Stomach smooth muscle (tissue), 2 donors: ENCODE measurements at regions not wholly inside any gene's neighbourhood (a gene's known extent, or its start where the extent isn't known, plus 50 kb on each side); places are given as distances from the start of the nearest gene placed in this dataset.

Experiments
- H3K27ac ChIP-seq: one replicate; pipeline ENCODE4 v1.7.0; 2013; ENCODE audit warnings: mild to moderate bottlenecking, low read length, inconsistent platforms
- H3K27me3 ChIP-seq, 2 donors: one replicate each; pipeline ENCODE4 v1.7.0; 2013; ENCODE audit warnings: low read length in 2 of 2; ENCODE audit not compliant: insufficient read depth in 2 of 2, control insufficient read depth in 1 of 2
- H3K36me3 ChIP-seq, 2 donors: one replicate each; pipeline ENCODE4 v1.7.0; 2013; ENCODE audit warnings: low read length in 2 of 2; ENCODE audit not compliant: control insufficient read depth in 2 of 2, insufficient read depth in 2 of 2
- H3K4me1 ChIP-seq: one replicate; pipeline ENCODE4 v1.7.0; 2013; ENCODE audit warnings: low read length; ENCODE audit not compliant: control insufficient read depth, insufficient read depth
- H3K4me3 ChIP-seq, 2 donors: one replicate each; pipeline ENCODE4 v1.7.0; 2013; ENCODE audit warnings: low read length in 2 of 2
- H3K9ac ChIP-seq, 2 donors: one replicate each; pipeline ENCODE4 v1.7.0; 2013; ENCODE audit warnings: low read length in 2 of 2, mild to moderate bottlenecking in 1 of 2
- H3K9me3 ChIP-seq, 2 donors: one replicate each; pipeline ENCODE4 v1.7.0; 2013; ENCODE audit warnings: low read length in 2 of 2; ENCODE audit not compliant: control insufficient read depth in 2 of 2
- donor health status: healthy.
- donor health status: Pancreatic carcinoma.

GRCh38 chr14:79967453-79967852, 243.9 kb downstream of the DIO2 start:
- H3K36me3 ChIP-seq, result no peaks in the 10 kb centered on the region
- no peak overlapping the region for H3K27ac ChIP-seq
- no peaks in the 10 kb centered on the region for H3K27me3 ChIP-seq
- H3K9me3 ChIP-seq, result no peaks in the 10 kb centered on the region
- no peak overlapping the region for H3K9ac ChIP-seq
- H3K4me3 ChIP-seq, result no peak overlapping the region
- no peaks in the 10 kb centered on the region for H3K4me1 ChIP-seq

DNA sequence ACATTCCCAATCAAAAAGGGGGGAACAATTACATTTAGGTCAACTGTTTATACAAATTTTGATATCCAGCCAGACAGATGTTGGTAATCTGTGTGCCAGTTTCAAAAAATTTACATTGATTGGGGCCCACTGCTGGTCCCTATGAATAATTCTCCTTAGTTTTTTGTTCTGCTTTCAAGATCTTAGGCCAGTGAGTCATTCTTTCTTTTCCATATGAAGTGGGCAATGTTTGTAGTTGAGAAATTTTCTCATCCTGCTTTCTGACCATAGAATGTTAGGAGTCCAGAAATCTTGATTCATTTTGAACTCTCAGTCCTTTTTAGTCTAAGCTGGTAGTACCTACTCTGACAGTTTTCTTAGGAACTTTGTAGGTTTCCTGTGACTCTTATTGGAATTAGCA, 244.3 kb downstream of the DIO2 start:
- Histone ChIP-seq H3K27ac (no peak overlapping the region), H3K36me3 (no peaks in the 10 kb centered on the region), H3K27me3 (no peaks in the 10 kb centered on the region), H3K9ac (no peak overlapping the region), H3K4me3 (no peak overlapping the region), H3K9me3 (no peaks in the 10 kb centered on the region), H3K4me1 (no peaks in the 10 kb centered on the region)

- Histone ChIP-seq H3K36me3 (no peaks in the 10 kb centered on the region), H3K4me1 (no peaks in the 10 kb centered on the region), H3K4me3 (no peak overlapping the region), H3K9ac (no peak overlapping the region), H3K9me3 (no peaks in the 10 kb centered on the region), H3K27ac (no peak overlapping the region), H3K27me3 (no peaks in the 10 kb centered on the region)
Observed at GRCh38 chr14:79965896-79966295, 245.4 kb downstream of the DIO2 start.

DNA sequence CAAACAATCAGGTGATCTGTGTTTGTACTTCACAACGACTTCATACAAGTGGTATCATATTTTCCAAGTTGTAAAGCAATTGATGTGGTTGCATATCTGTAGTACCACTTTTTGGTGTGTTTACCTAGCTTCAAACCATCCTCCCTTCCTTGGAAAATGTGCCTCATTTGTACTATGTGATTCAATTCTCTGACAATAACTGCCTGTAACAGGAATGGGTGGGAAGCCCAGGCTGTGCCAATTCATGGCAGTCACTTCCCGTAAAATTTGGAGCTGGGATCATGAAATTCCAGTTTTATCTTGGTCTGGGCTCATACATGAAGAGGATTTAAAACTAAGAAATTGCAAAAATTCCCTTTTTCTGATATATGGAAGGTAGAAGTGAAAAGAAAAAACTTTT, 250.1 kb downstream of the DIO2 start:
- no peak overlapping the region for H3K9ac ChIP-seq
- no peak overlapping the region for H3K4me3 ChIP-seq
- H3K4me1 ChIP-seq, result no peaks in the 10 kb centered on the region
- no peak overlapping the region for H3K27ac ChIP-seq
- H3K9me3 ChIP-seq, result no peaks in the 10 kb centered on the region
- no peaks in the 10 kb centered on the region for H3K27me3 ChIP-seq
- no peaks in the 10 kb centered on the region for H3K36me3 ChIP-seq

DNA sequence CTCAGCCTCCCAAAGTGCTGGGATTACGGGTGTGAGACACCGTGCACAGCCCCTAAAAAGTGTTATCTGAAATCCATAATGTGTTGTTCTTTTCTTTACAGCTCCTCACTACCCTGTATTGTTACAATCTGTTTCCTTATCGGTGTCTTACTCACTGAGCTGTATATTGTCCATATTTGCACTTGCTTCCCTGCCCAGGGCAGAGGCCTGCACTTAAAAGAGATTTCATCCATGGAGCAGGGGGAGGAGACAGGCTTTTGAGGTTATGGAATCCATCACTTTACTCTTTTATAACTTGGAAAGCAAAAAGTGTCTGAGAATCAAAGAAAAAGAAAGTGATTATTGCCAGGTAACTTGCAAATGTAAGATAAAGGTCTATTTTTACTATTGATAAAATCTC, 251.0 kb downstream of the DIO2 start:
- H3K27ac ChIP-seq, result no peak overlapping the region
- H3K9ac ChIP-seq, result no peak overlapping the region
- no peaks in the 10 kb centered on the region for H3K27me3 ChIP-seq
- no peaks in the 10 kb centered on the region for H3K36me3 ChIP-seq
- H3K4me1 ChIP-seq, result no peaks in the 10 kb centered on the region
- H3K9me3 ChIP-seq, result peaks cover 2 to 5% of the 10 kb centered on the region in 2 donors
- H3K4me3 ChIP-seq, result no peak overlapping the region

DNA sequence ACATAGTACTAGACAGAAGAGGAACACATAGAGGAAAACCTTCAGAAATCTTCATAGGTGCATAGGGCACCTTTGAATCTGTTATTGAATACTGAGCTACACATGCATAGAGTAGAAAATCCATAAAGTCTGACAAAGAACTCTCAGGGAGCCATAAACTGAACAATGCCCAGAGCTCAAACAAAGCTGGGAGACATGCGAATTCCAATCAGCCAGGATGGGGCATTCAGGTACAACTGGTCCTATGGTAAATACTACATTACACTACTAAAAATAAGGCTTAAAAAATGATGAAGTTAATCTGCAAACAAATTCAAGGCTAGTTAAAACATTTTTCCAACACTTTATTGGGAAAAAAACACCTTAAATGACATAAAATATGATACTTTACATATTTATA, 259.7 kb downstream of the DIO2 start:
- no peaks in the 10 kb centered on the region for H3K36me3 ChIP-seq
- peaks cover 5 to 8% of the 10 kb centered on the region in 2 donors for H3K9me3 ChIP-seq
- H3K9ac ChIP-seq, result no peak overlapping the region
- no peak overlapping the region for H3K27ac ChIP-seq
- no peak overlapping the region for H3K4me3 ChIP-seq
- no peaks in the 10 kb centered on the region for H3K27me3 ChIP-seq
- no peaks in the 10 kb centered on the region for H3K4me1 ChIP-seq

- H3K27me3 ChIP-seq, result no peaks in the 10 kb centered on the region
- H3K9me3 ChIP-seq, result peaks cover 0 to 2% of the 10 kb centered on the region in 2 donors
- H3K9ac ChIP-seq, result no peak overlapping the region
- no peaks in the 10 kb centered on the region for H3K4me1 ChIP-seq
- no peaks in the 10 kb centered on the region for H3K36me3 ChIP-seq
- no peak overlapping the region for H3K27ac ChIP-seq
- H3K4me3 ChIP-seq, result no peak overlapping the region
Observed at GRCh38 chr14:79949906-79950305, 261.4 kb downstream of the DIO2 start.

GRCh38 chr14:79947440-79948054, 263.8 kb downstream of the DIO2 start:
- Histone ChIP-seq H3K9me3 (no peaks in the 10 kb centered on the region), H3K9ac (no peak overlapping the region), H3K27me3 (no peaks in the 10 kb centered on the region), H3K4me1 (no peaks in the 10 kb centered on the region), H3K27ac (no peak overlapping the region), H3K4me3 (no peak overlapping the region), H3K36me3 (no peaks in the 10 kb centered on the region)

DNA sequence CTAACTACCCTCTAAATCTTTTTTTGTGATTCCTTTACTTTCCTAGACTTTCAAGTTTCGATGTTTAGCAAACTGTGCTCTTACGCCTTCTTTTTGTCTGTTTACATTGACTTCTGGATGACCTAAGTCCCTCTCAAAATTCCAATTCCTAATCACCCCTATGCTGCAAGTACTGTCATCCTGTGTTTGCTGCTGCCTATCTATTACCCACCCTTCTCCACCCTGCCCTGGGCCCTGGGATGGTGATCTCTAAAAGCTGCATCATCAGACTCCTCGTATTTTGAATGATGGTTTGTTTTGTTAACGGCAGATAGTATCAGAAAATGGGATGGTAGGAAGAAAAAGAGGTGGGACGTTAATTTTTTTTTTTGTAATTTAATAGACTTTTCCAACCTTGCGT, 272.1 kb downstream of the DIO2 start:
- Histone ChIP-seq H3K4me1 (no peaks in the 10 kb centered on the region), H3K9me3 (no peaks in the 10 kb centered on the region), H3K27me3 (no peaks in the 10 kb centered on the region), H3K9ac (no peak overlapping the region), H3K27ac (no peak overlapping the region), H3K4me3 (no peak overlapping the region), H3K36me3 (no peaks in the 10 kb centered on the region)

DNA sequence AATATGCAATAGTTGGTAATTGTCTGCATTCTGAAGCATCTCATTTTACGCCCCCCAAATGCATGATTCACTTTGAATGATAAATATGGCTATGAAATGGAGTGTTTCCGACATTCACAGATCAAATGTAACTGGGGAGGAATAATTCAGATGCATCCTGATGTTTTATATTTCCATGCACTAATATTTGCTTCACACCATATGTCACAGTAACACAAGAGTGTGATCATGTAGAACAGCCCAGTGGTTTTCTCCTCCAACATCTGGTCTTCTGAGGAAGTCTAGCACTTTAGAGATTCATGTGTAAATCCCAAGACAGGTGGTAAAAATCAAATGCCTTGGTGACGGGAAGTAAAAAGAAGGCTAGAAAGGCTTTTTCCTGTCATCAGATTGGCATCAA, 273.1 kb downstream of the DIO2 start:
- Histone ChIP-seq H3K27me3 (no peaks in the 10 kb centered on the region), H3K36me3 (no peaks in the 10 kb centered on the region), H3K9me3 (no peaks in the 10 kb centered on the region), H3K4me1 (no peaks in the 10 kb centered on the region), H3K4me3 (no peak overlapping the region), H3K27ac (no peak overlapping the region), H3K9ac (no peak overlapping the region)

DNA sequence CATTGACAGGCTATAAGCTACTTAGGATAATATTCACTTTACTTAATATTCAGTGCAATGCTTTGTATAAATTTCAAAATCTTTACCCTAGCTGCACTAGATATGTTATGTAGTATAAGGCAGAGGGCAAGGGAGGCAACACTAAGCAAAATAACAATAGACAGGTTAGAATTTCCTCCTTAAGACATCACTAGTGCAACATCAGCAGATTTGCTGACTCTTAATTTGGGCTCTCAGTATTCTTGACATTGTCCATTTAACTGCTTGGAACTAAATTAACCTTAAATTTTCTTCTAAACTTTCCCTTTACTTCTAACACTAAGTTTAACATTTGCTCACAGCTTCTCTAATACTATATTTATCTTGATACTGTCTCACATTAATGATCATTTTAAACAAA, 273.9 kb downstream of the DIO2 start:
- no peak overlapping the region for H3K4me3 ChIP-seq
- H3K9ac ChIP-seq, result no peak overlapping the region
- H3K4me1 ChIP-seq, result no peaks in the 10 kb centered on the region

More for the DNA sequence above, 273.9 kb downstream of the DIO2 start:
- no peak overlapping the region for H3K27ac ChIP-seq
- H3K27me3 ChIP-seq, result no peaks in the 10 kb centered on the region
- H3K9me3 ChIP-seq, result no peaks in the 10 kb centered on the region
- H3K36me3 ChIP-seq, result no peaks in the 10 kb centered on the region
